NCI-H345 (cell line): ENCODE measurements at regions not wholly inside any gene's neighbourhood (a gene's known extent, or its start where the extent isn't known, plus 50 kb on each side); places are given as distances from the start of the nearest gene placed in this dataset.

Experiments
- DNase-seq: peaks from one replicate; lab custom pipeline; 2025; lab: John Stamatoyannopoulos, UW

- DNase-seq: no peak
Observed at GRCh38 chr3:77976079-77976478, 936.2 kb downstream of the ROBO2 start.

GRCh38 chr3:78003090-78003489 lies 963.2 kb downstream of the ROBO2 start:
- DNase-seq: no peak

- DNase-seq: no peak
Observed at GRCh38 chr3:78004571-78004970, 964.7 kb downstream of the ROBO2 start.

GRCh38 chr3:78013653-78014052 lies 973.8 kb downstream of the ROBO2 start:
- DNase-seq: no peak

GRCh38 chr3:78015856-78016255 lies 976.0 kb downstream of the ROBO2 start:
- no peak for DNase-seq

- no peak for DNase-seq
Observed at GRCh38 chr3:78021710-78022109, 981.8 kb downstream of the ROBO2 start.

GRCh38 chr3:78022232-78022631 lies 982.3 kb downstream of the ROBO2 start:
- DNase-seq: no peak

GRCh38 chr3:78023257-78023656 lies 983.4 kb downstream of the ROBO2 start:
- no peak for DNase-seq

- DNase-seq: no peak
Observed at GRCh38 chr3:78025916-78026315, 986.0 kb downstream of the ROBO2 start.

- no peak for DNase-seq
Observed at GRCh38 chr3:78026318-78026828, 986.5 kb downstream of the ROBO2 start.

GRCh38 chr3:78029775-78030174 lies 989.9 kb downstream of the ROBO2 start:
- no peak for DNase-seq

GRCh38 chr3:78035131-78035641 lies 995.3 kb downstream of the ROBO2 start:
- DNase-seq: peak; percentile 7

GRCh38 chr3:78041486-78041885 lies 1001.6 kb downstream of the ROBO2 start:
- no peak for DNase-seq

GRCh38 chr3:78046566-78046965 lies 1006.7 kb downstream of the ROBO2 start:
- DNase-seq: no peak

- DNase-seq: no peak
Observed at GRCh38 chr3:78048698-78049097, 1008.8 kb downstream of the ROBO2 start.

GRCh38 chr3:78049521-78049920 lies 1009.6 kb downstream of the ROBO2 start:
- DNase-seq: no peak

GRCh38 chr3:78050276-78051065 lies 1010.6 kb downstream of the ROBO2 start:
- no peak for DNase-seq

- no peak for DNase-seq
Observed at GRCh38 chr3:78052746-78053145, 1012.8 kb downstream of the ROBO2 start.

GRCh38 chr3:78066287-78066686 lies 1026.4 kb downstream of the ROBO2 start:
- DNase-seq: no peak

- no peak for DNase-seq
Observed at GRCh38 chr3:78070188-78070587, 1030.3 kb downstream of the ROBO2 start.

GRCh38 chr3:78076379-78076778 lies 1036.5 kb downstream of the ROBO2 start:
- no peak for DNase-seq

- no peak for DNase-seq
Observed at GRCh38 chr3:78077178-78077577, 1037.3 kb downstream of the ROBO2 start.

- DNase-seq: no peak
Observed at GRCh38 chr3:78077842-78078241, 1037.9 kb downstream of the ROBO2 start.

- DNase-seq: no peak
Observed at GRCh38 chr3:78079514-78079913, 1039.6 kb downstream of the ROBO2 start.
